Stimulated activated CD8-positive, alpha-beta memory T cell treated with anti-CD3 and anti-CD28 coated beads, Interleukin-4, amount 100 ng/mL, for 1 hour (primary cell): ENCODE measurements at regions not wholly inside any gene's neighbourhood (a gene's known extent, or its start where the extent isn't known, plus 50 kb on each side); places are given as distances from the start of the nearest gene placed in this dataset.
"Not testable (repeated sequence)": the region's sequence is repeated elsewhere in the genome, so short reads cannot be mapped to it uniquely, and the experiment has no call there.

Experiments used
- DNase-seq, 2 donors: peaks; one replicate each; pipeline ENCODE4 v3.0.0-alpha.2; 2020; ENCODE audit warnings: low read depth in 2 of 2, low spot score in 1 of 2

GRCh38 chr15:31433091-31433490 lies 106.5 kb downstream of the KLF13 start:
- DNase-seq, result no peak

- no peak for DNase-seq
Measured at GRCh38 chr15:31433574-31433973, 106.9 kb downstream of the KLF13 start.

DNA sequence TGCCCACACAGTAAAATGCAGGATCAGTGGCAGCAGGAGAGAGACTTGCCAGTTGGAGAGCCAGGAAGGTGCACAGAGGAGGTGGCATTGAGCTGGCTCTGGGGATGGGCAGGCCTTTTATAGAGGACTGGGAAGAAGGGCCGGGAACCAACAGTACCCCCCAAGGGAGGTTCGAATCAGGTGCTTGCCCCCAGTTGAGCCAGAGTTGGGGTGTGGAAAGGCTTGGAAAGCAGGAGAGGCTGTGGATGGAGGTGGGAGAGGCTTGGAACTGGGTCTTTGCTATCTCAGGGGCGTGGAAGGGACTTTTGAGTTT lies 107.6 kb downstream of the KLF13 start:
- no peak for DNase-seq

DNA sequence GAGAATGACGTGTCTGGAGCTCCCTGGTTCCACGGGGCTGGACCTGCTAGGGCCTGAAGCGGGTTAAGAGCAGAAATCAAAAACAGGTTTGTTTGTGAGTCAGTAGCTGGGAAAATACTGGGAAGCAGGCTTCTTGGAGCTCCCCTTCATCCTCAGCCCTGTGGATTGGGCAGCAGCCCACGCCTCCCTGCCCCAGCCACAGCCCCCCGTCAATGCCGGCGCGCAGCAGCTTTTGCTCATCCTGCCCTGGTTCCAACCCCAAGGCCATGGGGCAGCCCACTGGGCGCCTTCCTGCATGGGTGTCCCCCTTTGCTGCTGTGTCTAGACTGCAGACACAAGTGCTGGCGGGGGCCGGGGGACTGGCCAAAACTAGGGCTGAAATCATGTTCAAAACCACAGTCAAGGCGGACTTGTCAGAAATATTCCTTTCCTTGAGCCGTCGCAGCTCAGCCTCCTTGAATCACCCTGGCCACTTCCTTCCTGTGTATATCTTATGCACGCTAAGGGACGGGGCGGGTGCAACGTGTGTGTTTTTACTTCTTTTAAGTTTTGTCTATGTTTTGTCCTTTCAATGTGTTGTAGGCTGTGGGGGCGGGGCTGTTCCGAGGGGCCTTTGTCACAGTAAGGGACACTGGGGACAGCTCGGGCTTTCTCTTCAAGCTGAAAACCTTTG lies 108.1 kb downstream of the KLF13 start:
- peak; percentile 68 to 74 for DNase-seq

- peak; percentile 66 to 70 for DNase-seq
Measured at GRCh38 chr15:31435261-31435911, 108.8 kb downstream of the KLF13 start.

GRCh38 chr15:31435912-31436628 lies 109.4 kb downstream of the KLF13 start:
- DNase-seq, result no peak

DNA sequence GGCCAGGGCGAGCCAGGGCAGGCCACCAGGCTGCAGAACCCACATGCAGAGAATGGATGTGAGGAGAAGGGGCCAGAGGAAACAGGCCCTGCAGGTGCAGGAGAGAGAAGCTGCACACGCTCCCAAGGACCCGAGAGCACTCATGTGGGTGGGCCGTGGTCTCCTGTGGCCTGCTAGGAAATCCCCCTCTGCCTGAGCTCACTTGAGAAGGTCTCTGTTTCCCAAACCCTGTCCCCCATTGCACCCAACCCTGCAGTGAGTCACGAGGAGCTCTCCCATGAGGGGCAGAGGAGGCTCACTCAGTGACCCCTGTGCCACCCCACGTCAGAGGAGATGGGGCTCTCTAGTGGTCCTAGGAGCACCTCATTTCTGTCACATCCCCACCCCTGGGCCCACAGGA lies 111.1 kb downstream of the KLF13 start:
- DNase-seq, result no peak

DNA sequence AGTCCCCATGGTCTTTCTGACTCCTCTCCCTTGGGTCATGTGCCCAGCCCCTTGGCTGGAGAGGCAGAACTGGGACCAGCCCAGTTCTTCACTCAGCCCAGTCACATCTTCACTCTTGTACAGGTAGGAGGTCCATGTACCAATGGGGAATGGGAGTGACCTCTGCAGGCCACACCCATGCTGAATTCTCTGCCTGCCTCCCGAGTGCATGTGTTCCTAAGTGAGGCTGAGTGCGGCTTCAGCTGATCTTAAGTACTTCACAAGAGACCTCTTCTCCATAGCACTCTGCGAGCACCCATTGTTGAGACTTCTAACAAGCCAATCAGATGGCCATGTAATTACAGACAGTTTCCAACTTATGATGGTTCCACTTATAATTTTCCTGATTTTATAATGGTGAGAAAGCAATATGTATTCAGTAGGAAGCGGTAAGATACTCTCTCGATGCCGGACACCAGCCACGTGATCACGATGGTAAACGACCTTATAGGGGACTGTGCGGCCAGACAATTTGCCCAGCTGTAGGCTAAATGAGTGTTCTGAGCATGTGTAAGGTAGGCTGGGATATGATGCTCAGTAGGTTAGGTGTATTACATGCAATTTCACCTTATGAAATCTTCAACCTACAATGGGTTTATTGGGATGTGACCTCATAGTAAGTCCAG lies 112.1 kb downstream of the KLF13 start:
- no peak for DNase-seq

GRCh38 chr15:31439328-31439727 lies 112.7 kb downstream of the KLF13 start:
- DNase-seq, result no peak

- DNase-seq, result not testable (repeated sequence)
Measured at GRCh38 chr15:31440216-31440615, 113.6 kb downstream of the KLF13 start.

DNA sequence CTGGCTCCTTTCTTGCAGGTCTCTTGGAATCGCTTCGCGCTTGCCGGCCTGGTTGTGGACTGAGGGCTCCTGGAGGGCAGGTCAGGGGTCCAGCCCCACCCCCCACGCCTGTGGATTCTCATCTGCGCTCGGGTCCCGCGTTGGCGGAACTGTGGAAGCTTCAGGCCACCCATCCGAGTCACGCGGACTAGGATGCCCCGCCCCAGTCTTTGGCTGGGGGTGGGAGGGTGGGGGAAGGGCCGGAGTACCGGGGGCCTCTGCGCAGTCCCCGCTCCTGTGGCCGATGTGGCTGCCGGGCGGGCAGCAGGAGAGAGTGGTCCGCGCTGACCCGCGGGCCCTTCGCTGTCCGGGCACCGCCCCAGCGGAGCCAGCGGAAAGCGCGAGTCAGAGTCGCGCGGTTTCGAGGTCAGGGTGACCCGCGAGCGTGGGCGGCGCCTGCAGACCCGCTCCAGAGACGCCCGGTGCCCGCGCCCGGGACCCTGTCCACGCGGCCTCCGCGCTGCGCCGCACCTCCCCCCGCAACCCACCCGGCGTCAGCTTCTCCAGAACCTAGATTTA lies 114.2 kb downstream of the KLF13 start:
- no peak for DNase-seq

DNA sequence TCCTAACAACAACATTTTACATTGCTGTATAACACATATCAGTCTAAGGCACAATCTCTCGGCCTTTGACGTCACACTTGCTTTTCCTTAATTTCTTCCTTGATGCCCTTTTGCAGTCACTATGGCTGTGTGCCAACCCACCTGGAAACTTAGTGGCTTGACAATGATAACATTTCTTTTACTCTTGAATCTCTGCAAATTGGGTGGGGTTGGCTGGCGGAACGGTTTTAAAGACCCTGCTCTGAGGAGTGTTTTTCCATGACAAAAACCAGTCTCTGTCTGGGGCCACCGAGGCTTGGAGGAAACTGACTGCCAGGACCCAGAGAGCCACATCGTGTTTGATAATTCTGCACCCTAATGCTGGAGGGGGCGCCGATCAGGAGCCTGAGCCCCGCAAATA lies 115.6 kb downstream of the KLF13 start:
- DNase-seq, result no peak

DNA sequence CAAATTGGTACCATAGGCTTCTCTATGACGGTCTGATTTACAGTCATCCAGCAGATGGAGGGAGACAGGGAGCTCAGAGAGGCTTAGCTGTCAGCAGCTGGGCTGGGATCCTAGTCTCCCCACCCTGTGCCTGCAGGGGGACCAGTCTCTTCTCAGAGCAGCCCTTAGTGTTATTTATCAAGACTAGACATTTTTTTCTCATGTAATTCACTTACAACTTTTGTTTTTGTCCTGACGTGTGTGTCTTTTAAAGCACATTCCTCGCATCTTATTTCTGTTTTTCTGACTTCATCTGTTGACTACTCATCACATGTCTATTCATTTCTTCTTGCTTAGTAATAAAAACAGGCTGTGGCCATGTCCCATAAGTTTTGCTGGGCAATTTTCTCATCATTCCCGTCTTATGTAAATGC lies 116.1 kb downstream of the KLF13 start:
- DNase-seq, result no peak

DNA sequence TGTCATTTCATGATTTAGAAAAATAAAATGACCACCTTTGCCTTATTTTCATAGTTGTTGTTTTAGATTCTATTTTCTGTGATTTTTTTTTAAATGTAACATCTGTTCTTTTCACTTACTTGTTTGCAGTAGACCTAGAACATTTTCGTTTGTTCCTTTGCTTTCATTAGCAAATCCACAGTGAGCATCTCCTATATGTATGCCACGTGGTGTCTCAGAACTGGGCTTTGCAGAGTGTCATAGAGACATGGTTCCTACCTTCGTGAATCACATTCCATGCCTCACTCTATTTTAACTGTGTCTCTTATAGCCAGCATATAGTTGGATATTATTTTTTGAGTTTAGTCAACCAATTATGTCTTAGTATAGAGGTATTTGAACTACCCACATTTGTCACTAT lies 118.2 kb downstream of the KLF13 start:
- no peak for DNase-seq

DNA sequence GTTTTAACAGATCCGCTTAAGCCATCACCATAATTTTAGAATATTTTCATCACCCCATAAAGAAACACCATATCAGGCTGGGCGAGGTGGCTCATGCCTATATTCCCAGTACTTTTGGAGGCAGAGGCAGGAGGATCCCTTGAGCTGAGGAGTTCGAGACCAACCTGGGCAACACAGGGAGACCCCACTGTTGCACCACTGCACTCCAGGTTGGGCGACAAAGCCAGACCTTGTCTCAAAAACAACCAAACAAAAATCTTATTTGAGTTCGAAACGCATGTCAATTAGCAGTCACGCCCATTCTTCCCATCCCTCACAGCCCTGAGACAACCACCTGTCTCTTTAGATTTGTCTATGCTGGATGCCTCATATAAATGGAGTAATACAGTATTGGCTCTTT lies 119.9 kb downstream of the KLF13 start:
- no peak for DNase-seq

- DNase-seq, result no peak
Measured at GRCh38 chr15:31447931-31448634, 121.4 kb downstream of the KLF13 start.

DNA sequence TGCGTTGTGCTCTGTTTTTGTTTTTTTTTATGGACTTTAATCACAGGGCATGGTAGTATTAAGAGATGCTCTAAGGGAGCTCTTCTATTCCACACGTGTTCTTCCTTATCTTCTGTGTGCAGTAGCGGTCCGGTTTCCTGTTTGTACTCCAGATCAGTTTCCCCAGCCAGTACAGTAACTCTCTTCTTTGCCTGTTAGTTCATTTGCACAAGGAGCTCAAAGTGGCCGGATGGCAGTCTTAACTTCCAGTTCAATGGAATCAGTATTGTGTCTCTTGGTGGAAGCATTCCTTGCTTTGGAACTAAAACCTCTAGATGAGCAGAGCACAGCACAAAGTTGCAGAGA lies 122.0 kb downstream of the KLF13 start:
- DNase-seq, result no peak

DNA sequence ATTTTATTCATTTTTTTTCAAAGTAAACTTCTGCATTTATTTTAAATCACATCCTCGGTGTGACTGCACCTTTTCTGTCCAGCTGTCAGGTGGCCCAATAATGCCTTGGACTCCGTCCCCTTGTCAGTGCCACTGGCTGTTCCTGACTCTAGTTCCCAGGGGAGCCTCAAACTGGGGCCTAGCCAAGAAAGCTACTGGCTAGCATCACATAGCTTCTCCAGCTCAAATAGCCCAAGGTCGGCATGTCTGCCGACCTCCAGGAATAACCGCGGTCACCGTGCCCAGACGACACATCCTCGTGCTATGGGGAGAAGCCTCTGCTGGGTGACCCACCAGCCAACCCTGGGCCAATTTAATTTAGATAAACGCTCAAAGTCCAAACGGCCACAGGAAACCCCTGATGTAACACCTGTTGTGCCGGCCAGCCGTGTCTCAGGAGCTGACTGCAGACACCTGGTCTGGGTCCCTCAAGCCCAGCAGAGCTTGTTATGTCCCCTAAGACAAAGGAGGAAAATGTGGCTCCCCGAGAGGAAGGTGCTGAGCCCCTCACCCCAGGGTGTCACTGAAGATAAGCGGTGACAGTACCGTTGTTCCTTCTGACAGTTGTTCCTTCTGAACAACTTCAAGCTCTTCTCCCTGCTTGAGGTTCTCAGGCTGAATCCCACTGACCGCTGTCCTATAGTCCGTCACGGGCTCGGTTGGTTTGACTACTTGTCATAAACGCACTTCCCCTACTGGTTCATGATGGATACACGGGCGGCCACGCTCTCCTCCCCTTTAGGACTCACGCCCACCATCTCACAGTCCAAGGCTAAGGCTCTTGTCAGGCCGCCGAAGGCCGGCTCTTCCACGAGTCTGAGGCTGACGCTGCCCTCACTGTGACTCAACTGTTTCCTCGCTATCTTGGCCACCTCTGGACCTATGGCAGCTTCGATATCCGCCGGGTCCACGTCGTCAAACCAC lies 126.2 kb downstream of the KLF13 start:
- DNase-seq, result no peak

DNA sequence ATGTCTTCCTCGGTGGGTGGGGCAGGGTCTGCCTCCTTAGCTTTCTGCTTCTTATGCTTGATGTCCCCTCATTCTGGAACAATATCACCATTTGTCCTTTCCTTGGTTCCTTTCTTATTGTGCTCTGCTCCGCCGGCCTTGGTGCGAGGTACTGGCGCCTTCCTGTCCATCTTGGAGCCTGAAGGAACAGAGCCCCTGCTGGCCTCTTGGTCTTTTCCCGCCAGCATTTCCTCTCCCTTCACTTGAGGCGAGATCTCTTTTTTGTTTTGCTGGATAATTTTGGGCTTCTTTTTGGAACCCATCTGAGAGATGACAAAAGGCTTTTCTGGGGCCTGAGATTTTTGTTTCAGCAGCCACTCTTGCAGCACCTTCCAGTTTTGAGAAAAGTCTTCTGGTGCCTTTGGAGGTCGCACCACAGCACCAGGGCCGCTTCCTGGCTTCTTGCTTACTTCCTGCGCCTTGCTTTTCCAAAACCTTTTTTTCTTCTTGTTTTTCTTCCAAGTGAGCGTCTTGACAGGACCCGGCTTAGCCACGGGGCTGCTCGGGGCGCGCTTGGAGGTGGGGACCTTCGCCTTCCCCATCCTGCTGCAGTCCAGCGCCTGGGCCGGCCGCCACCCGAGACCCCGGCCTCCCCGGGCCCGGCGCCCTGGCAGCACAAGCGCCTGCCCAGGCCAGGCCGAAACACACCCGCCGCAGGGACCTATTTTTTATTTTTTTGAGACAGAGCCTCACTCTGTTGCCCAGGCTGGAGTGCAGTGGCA lies 127.1 kb downstream of the KLF13 start:
- DNase-seq, result no peak
